ENCODE measurements at regions not wholly inside any gene's neighbourhood (a gene's known extent, or its start where the extent isn't known, plus 50 kb on each side); places are given as distances from the start of the nearest gene placed in this dataset.

DNA sequence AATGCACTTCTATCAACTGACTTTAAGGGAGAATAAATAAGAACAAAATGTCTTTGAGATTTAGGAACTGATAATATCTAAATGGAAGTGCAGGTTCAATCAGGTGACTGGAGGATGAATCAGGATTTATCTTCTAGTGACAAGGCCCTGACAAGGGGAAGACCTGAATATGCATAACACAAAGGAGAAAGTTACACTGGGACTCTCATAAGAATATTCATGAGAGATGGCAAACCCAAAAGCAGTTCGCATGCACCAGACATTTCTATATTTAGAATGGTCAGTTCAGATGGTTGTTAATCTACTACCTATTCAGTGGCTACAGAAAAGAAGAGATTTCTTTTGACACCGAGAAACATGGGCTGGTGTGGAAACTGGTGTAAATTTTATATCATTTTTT, 1771.3 kb upstream of the LRRTM1 start:
- no TSS peak for BruUV-seq (replicated peaks)
- Histone ChIP-seq H3K4me3 (ENCODE audit: low read depth, low read length, poor library complexity, severe bottlenecking) (no peak overlapping the region), H3K9me3 (ENCODE audit: low read depth, low read length, poor library complexity, severe bottlenecking) (peaks cover 29% of the 10 kb centered on the region), H3K36me3 (ENCODE audit: insufficient read depth, low read length, poor library complexity, severe bottlenecking) (no peaks in the 10 kb centered on the region), H3K4me1 (ENCODE audit: insufficient read depth, low read length, poor library complexity, severe bottlenecking) (no peaks in the 10 kb centered on the region), H3K27me3 (replicated peaks; ENCODE audit: insufficient read depth, low read depth, low read length, poor library complexity) (no peaks in the 10 kb centered on the region), H3K27ac (ENCODE audit: low read depth, low read length, poor library complexity, severe bottlenecking) (no peak overlapping the region)
- ChIA-PET POLR2A (ENCODE audit: low non-redundant PET) (no interaction called here), CTCF (no interaction called here)
- no peak for DNase-seq (ENCODE audit: low spot score)
- TF ChIP-seq, protein P1, sequence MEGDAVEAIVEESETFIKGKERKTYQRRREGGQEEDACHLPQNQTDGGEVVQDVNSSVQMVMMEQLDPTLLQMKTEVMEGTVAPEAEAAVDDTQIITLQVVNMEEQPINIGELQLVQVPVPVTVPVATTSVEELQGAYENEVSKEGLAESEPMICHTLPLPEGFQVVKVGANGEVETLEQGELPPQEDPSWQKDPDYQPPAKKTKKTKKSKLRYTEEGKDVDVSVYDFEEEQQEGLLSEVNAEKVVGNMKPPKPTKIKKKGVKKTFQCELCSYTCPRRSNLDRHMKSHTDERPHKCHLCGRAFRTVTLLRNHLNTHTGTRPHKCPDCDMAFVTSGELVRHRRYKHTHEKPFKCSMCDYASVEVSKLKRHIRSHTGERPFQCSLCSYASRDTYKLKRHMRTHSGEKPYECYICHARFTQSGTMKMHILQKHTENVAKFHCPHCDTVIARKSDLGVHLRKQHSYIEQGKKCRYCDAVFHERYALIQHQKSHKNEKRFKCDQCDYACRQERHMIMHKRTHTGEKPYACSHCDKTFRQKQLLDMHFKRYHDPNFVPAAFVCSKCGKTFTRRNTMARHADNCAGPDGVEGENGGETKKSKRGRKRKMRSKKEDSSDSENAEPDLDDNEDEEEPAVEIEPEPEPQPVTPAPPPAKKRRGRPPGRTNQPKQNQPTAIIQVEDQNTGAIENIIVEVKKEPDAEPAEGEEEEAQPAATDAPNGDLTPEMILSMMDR (conservative IDR thresholded peaks at IDR 0.05; ENCODE audit: low read depth, low read length) = no peak
- no peak for TF ChIP-seq EZH2 (IDR thresholded peaks at IDR 0.05; ENCODE audit: borderline replicate concordance, low read depth, low read length, poor library complexity, severe bottlenecking)
- intact Hi-C loops (cut with micrococcal nuclease; ENCODE audit: unreplicated experiment) = no loop called here

DNA sequence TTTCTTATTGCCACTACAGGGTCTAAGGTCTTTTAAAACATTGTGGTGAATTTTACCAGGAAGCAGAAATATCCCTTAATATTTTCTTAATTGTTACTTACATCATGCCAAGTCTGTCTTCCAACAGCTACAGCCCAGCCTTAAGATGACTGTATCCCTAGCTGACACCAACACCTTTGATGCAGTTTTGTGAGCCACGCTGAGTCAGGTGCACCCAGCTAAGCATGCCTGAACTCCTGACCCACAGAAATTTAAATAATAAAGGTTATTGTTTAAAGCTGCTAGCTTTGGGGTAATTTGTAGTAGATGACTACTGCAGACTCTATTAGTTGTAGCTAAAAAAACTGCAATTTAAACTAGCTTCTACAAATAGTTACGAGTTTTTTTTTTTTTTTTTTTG, 1757.9 kb upstream of the LRRTM1 start:
- H3K36me3 ChIP-seq (ENCODE audit: insufficient read depth, low read length, poor library complexity, severe bottlenecking) = no peaks in the 10 kb centered on the region
- H3K27ac ChIP-seq (ENCODE audit: low read depth, low read length, poor library complexity, severe bottlenecking) = no peak overlapping the region
- no TSS peak for BruUV-seq (replicated peaks)
- CTCF ChIA-PET = no interaction called here
- POLR2A ChIA-PET (ENCODE audit: low non-redundant PET) = no interaction called here
- H3K4me1 ChIP-seq (ENCODE audit: insufficient read depth, low read length, poor library complexity, severe bottlenecking) = no peaks in the 10 kb centered on the region
- H3K4me3 ChIP-seq (ENCODE audit: low read depth, low read length, poor library complexity, severe bottlenecking) = no peak overlapping the region
- no peak for TF ChIP-seq EZH2 (IDR thresholded peaks at IDR 0.05; ENCODE audit: borderline replicate concordance, low read depth, low read length, poor library complexity, severe bottlenecking)
- TF ChIP-seq, protein P1 (conservative IDR thresholded peaks at IDR 0.05; ENCODE audit: low read depth, low read length) = no peak
- no peak for DNase-seq (ENCODE audit: low spot score)
- no peaks in the 10 kb centered on the region for H3K27me3 ChIP-seq (replicated peaks; ENCODE audit: insufficient read depth, low read depth, low read length, poor library complexity)
- intact Hi-C loops (cut with micrococcal nuclease; ENCODE audit: unreplicated experiment) = no loop called here
- H3K9me3 ChIP-seq (ENCODE audit: low read depth, low read length, poor library complexity, severe bottlenecking) = peaks cover 23% of the 10 kb centered on the region

DNA sequence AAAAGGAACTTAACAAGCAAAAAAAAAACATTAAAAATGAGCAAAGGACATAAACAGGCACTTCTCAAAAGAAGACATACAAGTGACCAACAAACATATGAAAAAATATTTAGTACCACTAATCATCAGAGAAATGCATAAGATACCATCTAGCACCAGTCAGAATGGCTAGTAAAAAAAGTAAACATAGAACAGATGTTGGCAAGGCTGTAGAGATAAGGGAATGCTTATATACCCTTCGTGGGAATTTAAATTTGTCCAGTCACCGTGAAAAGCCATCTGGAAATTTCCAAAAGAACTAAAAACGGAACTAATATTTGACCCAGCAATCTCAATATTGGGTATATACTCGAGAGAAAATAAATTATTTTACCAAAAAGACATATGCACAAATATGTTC, 1751.3 kb upstream of the LRRTM1 start:
- Histone ChIP-seq H3K4me3 (ENCODE audit: low read depth, low read length, poor library complexity, severe bottlenecking) (no peak overlapping the region), H3K9me3 (ENCODE audit: low read depth, low read length, poor library complexity, severe bottlenecking) (peaks cover 9% of the 10 kb centered on the region), H3K36me3 (ENCODE audit: insufficient read depth, low read length, poor library complexity, severe bottlenecking) (no peaks in the 10 kb centered on the region), H3K4me1 (ENCODE audit: insufficient read depth, low read length, poor library complexity, severe bottlenecking) (no peaks in the 10 kb centered on the region), H3K27me3 (replicated peaks; ENCODE audit: insufficient read depth, low read depth, low read length, poor library complexity) (no peaks in the 10 kb centered on the region), H3K27ac (ENCODE audit: low read depth, low read length, poor library complexity, severe bottlenecking) (no peak overlapping the region)
- CTCF ChIA-PET = no interaction called here
- intact Hi-C loops (cut with micrococcal nuclease; ENCODE audit: unreplicated experiment) = no loop called here
- TF ChIP-seq, protein P1 (conservative IDR thresholded peaks at IDR 0.05; ENCODE audit: low read depth, low read length) = no peak
- TF ChIP-seq EZH2 (IDR thresholded peaks at IDR 0.05; ENCODE audit: borderline replicate concordance, low read depth, low read length, poor library complexity, severe bottlenecking) = no peak
- no TSS peak for BruUV-seq (replicated peaks)
- POLR2A ChIA-PET (ENCODE audit: low non-redundant PET) = no interaction called here
- no peak for DNase-seq (ENCODE audit: low spot score)

All from A673 (cell line).